Breast epithelium (tissue), 3 donors: ENCODE measurements at regions not wholly inside any gene's neighbourhood (a gene's known extent, or its start where the extent isn't known, plus 50 kb on each side); places are given as distances from the start of the nearest gene placed in this dataset.

Source experiments
- POLR2A ChIP-seq: fragments of 450-650 bp; IDR thresholded peaks from one replicate; pipeline ENCODE4 v1.6.1; 2016; ENCODE audit warnings: antibody characterized with exemption, mild to moderate bottlenecking, moderate library complexity
- TF ChIP-seq, protein P1 (sequence below), 3 donors: fragments of 450-650 bp; IDR thresholded peaks; one replicate each; pipeline ENCODE4 v1.5.1; 2016 to 2017; ENCODE audit warnings: antibody characterized with exemption in 3 of 3, mild to moderate bottlenecking in 3 of 3, moderate library complexity in 3 of 3

DNA sequence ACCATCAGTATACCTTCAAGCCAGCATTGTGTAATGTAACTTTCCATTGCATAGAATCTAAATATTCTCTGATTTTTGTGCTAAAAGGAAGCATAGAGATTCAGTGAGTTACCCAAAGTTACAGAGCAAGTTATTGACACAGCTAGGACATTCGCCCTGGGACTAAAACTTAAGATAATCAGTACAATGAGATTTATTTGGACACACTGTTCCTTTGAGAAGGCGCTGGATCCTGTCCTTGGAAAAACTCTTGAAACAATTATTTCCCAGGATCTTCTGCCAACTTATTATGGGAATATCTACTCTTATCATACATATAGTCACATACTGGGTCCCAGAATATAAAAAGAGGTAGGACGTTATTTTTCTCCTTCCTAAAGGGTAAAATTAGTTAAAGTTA, 392.0 kb downstream of the UBE2NL start:
- TF ChIP-seq, protein P1, sequence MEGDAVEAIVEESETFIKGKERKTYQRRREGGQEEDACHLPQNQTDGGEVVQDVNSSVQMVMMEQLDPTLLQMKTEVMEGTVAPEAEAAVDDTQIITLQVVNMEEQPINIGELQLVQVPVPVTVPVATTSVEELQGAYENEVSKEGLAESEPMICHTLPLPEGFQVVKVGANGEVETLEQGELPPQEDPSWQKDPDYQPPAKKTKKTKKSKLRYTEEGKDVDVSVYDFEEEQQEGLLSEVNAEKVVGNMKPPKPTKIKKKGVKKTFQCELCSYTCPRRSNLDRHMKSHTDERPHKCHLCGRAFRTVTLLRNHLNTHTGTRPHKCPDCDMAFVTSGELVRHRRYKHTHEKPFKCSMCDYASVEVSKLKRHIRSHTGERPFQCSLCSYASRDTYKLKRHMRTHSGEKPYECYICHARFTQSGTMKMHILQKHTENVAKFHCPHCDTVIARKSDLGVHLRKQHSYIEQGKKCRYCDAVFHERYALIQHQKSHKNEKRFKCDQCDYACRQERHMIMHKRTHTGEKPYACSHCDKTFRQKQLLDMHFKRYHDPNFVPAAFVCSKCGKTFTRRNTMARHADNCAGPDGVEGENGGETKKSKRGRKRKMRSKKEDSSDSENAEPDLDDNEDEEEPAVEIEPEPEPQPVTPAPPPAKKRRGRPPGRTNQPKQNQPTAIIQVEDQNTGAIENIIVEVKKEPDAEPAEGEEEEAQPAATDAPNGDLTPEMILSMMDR (IDR thresholded peaks at IDR 0.05) = no peak
- TF ChIP-seq POLR2A = no peak
